ENCODE measurements at regions not wholly inside any gene's neighbourhood (a gene's known extent, or its start where the extent isn't known, plus 50 kb on each side); places are given as distances from the start of the nearest gene placed in this dataset.

DNA sequence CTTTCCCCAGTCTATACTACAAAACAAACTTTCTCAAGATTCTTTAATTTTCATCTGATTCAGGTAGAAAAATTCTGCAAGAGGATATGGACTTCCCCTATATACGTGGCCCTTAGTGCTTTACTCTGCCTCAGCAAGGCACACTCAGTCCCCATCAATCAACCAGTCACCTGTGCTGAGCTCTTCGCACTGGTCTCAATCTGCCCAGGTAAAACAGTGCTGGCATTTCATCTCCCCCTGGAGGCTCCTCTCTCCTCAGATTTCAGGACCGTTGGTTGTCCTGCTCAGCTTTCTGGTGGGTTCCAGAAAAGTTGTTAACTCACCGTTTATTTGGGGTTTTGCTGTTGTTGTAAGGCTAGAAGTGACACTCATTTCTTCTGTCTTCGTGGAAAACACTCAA, 518.1 kb downstream of the TRIML1 start:
- no peak for TF ChIP-seq GATA2 (IDR thresholded peaks at IDR 0.05; ENCODE audit: low read depth, low read length)
- TF ChIP-seq GATA3 (IDR thresholded peaks at IDR 0.05; ENCODE audit: low read depth, low read length): no peak

Measured in SH-SY5Y (cell line).